ENCODE measurements at regions not wholly inside any gene's neighbourhood (a gene's known extent, or its start where the extent isn't known, plus 50 kb on each side); places are given as distances from the start of the nearest gene placed in this dataset.

GRCh38 chr4:130432289-130432688 is 1336.3 kb downstream of the C4orf33 start:
- DNase-seq (ENCODE audit: insufficient read length, low spot score) (no peak), FAIRE-seq (no peak)
- TF ChIP-seq PAX5 (IDR thresholded peaks at IDR 0.05; ENCODE audit: insufficient read depth, low read length, severe bottlenecking) (no peak), SPI1 (IDR thresholded peaks at IDR 0.05; ENCODE audit: low read depth, low read length) (no peak), POLR2AphosphoS5 (IDR thresholded peaks at IDR 0.05; ENCODE audit: low read depth, low read length) (no peak), POLR2A (IDR thresholded peaks at IDR 0.05; ENCODE audit: low read depth, low read length) (no peak), POU2F2 (IDR thresholded peaks at IDR 0.05; ENCODE audit: low read depth, low read length) (no peak), TAF1 (IDR thresholded peaks at IDR 0.05; ENCODE audit: low read depth, low read length) (no peak)

DNA sequence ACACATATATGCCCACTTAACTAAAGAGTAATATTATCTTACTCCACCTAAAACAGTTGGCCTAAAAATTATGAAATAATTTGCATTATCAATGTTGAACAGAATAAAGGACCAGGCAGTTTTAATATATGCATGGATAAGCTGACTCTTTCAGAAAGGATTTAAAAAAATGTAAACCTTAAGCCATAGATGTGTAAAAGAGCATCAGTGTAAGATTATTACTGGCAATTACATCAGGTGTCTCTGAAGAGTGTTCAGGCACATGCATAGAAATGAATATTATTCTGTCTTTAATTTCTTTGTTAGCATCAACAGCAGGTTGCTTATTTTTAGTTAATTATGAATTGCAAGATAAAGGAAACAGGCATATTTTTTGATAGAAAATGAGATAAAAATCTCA is 1353.8 kb downstream of the C4orf33 start:
- no peak for TF ChIP-seq PAX5 (IDR thresholded peaks at IDR 0.05; ENCODE audit: insufficient read depth, low read length, severe bottlenecking)
- no peak for TF ChIP-seq SPI1 (IDR thresholded peaks at IDR 0.05; ENCODE audit: low read depth, low read length)
- no peak for TF ChIP-seq POU2F2 (IDR thresholded peaks at IDR 0.05; ENCODE audit: low read depth, low read length)
- no peak for TF ChIP-seq POLR2AphosphoS5 (IDR thresholded peaks at IDR 0.05; ENCODE audit: low read depth, low read length)
- TF ChIP-seq TAF1 (IDR thresholded peaks at IDR 0.05; ENCODE audit: low read depth, low read length), result no peak
- no peak for TF ChIP-seq POLR2A (IDR thresholded peaks at IDR 0.05; ENCODE audit: low read depth, low read length)
- DNase-seq (ENCODE audit: insufficient read length, low spot score), result no peak
- FAIRE-seq, result no peak

DNA sequence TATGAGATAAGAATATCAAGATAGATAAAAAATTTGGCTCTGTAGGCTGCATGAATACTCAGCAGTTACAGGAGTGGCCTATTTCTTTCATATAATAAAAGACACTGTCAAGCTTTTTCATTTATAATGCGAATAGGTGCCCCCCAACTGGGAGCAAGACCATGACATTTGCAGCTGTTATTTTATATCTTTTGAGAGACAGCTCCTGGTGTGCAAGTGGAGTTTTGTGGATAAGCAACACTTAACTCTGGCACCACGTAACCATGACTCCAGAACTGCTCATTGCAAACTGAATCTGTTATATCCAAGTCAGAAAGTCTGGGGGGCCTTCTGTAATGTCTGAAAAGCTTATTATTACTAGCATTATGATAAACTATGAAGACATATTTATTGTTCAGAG is 1372.4 kb downstream of the C4orf33 start:
- FAIRE-seq, result no peak
- no peak for TF ChIP-seq PAX5 (IDR thresholded peaks at IDR 0.05; ENCODE audit: insufficient read depth, low read length, severe bottlenecking)
- TF ChIP-seq TAF1 (IDR thresholded peaks at IDR 0.05; ENCODE audit: low read depth, low read length), result no peak
- TF ChIP-seq POLR2A (IDR thresholded peaks at IDR 0.05; ENCODE audit: low read depth, low read length), result no peak
- TF ChIP-seq SPI1 (IDR thresholded peaks at IDR 0.05; ENCODE audit: low read depth, low read length), result no peak
- TF ChIP-seq POLR2AphosphoS5 (IDR thresholded peaks at IDR 0.05; ENCODE audit: low read depth, low read length), result no peak
- no peak for TF ChIP-seq POU2F2 (IDR thresholded peaks at IDR 0.05; ENCODE audit: low read depth, low read length)
- no peak for DNase-seq (ENCODE audit: insufficient read length, low spot score)

DNA sequence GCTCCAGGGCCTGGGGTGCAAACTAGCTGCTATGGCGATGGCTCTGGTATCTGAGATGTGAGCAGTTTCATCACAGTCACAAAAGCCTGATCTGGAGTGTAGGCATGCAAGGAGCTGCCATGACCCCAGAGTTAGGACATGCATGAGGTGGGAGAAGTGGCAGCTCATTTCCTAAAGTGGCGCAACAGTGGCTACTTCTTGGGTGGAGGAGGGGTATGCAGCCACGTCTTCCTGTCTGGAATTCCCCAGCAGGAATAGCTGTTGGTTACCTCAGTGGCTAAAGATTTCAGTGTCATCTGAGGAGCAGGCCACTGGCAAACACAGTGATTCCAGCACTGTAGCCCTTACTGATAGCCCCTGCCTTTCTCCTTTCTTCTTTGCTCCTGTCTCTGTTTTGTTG is 1382.5 kb downstream of the C4orf33 start:
- no peak for FAIRE-seq
- DNase-seq (ENCODE audit: insufficient read length, low spot score), result no peak

GRCh38 chr4:130479020-130479419 is 1383.1 kb downstream of the C4orf33 start:
- no peak for DNase-seq (ENCODE audit: insufficient read length, low spot score)
- TF ChIP-seq TAF1 (IDR thresholded peaks at IDR 0.05; ENCODE audit: low read depth, low read length) (no peak), SPI1 (IDR thresholded peaks at IDR 0.05; ENCODE audit: low read depth, low read length) (no peak), POU2F2 (IDR thresholded peaks at IDR 0.05; ENCODE audit: low read depth, low read length) (no peak), POLR2AphosphoS5 (IDR thresholded peaks at IDR 0.05; ENCODE audit: low read depth, low read length) (no peak), POLR2A (IDR thresholded peaks at IDR 0.05; ENCODE audit: low read depth, low read length) (no peak), PAX5 (IDR thresholded peaks at IDR 0.05; ENCODE audit: insufficient read depth, low read length, severe bottlenecking) (no peak)
- no peak for FAIRE-seq

More for the DNA sequence above, 1382.5 kb downstream of the C4orf33 start:
- TF ChIP-seq TAF1 (IDR thresholded peaks at IDR 0.05; ENCODE audit: low read depth, low read length) (no peak), PAX5 (IDR thresholded peaks at IDR 0.05; ENCODE audit: insufficient read depth, low read length, severe bottlenecking) (no peak), SPI1 (IDR thresholded peaks at IDR 0.05; ENCODE audit: low read depth, low read length) (no peak), POLR2A (IDR thresholded peaks at IDR 0.05; ENCODE audit: low read depth, low read length) (no peak), POLR2AphosphoS5 (IDR thresholded peaks at IDR 0.05; ENCODE audit: low read depth, low read length) (no peak), POU2F2 (IDR thresholded peaks at IDR 0.05; ENCODE audit: low read depth, low read length) (no peak)

GRCh38 chr4:130479674-130480073 is 1383.7 kb downstream of the C4orf33 start:
- TF ChIP-seq TAF1 (IDR thresholded peaks at IDR 0.05; ENCODE audit: low read depth, low read length) (no peak), PAX5 (IDR thresholded peaks at IDR 0.05; ENCODE audit: insufficient read depth, low read length, severe bottlenecking) (no peak), POLR2AphosphoS5 (IDR thresholded peaks at IDR 0.05; ENCODE audit: low read depth, low read length) (no peak), POU2F2 (IDR thresholded peaks at IDR 0.05; ENCODE audit: low read depth, low read length) (no peak), POLR2A (IDR thresholded peaks at IDR 0.05; ENCODE audit: low read depth, low read length) (no peak), SPI1 (IDR thresholded peaks at IDR 0.05; ENCODE audit: low read depth, low read length) (no peak)
- no peak for DNase-seq (ENCODE audit: insufficient read length, low spot score)
- no peak for FAIRE-seq

- FAIRE-seq (no peak), DNase-seq (ENCODE audit: insufficient read length, low spot score) (no peak)
- no peak for TF ChIP-seq POLR2A (IDR thresholded peaks at IDR 0.05; ENCODE audit: low read depth, low read length)
- no peak for TF ChIP-seq TAF1 (IDR thresholded peaks at IDR 0.05; ENCODE audit: low read depth, low read length)
- TF ChIP-seq POU2F2 (IDR thresholded peaks at IDR 0.05; ENCODE audit: low read depth, low read length), result no peak
- no peak for TF ChIP-seq SPI1 (IDR thresholded peaks at IDR 0.05; ENCODE audit: low read depth, low read length)
- TF ChIP-seq PAX5 (IDR thresholded peaks at IDR 0.05; ENCODE audit: insufficient read depth, low read length, severe bottlenecking), result no peak
- no peak for TF ChIP-seq POLR2AphosphoS5 (IDR thresholded peaks at IDR 0.05; ENCODE audit: low read depth, low read length)
Observed at GRCh38 chr4:130484826-130485225, 1388.9 kb downstream of the C4orf33 start.

- no peak for DNase-seq (ENCODE audit: insufficient read length, low spot score)
- TF ChIP-seq POLR2A (IDR thresholded peaks at IDR 0.05; ENCODE audit: low read depth, low read length) (no peak), POLR2AphosphoS5 (IDR thresholded peaks at IDR 0.05; ENCODE audit: low read depth, low read length) (no peak), POU2F2 (IDR thresholded peaks at IDR 0.05; ENCODE audit: low read depth, low read length) (no peak), PAX5 (IDR thresholded peaks at IDR 0.05; ENCODE audit: insufficient read depth, low read length, severe bottlenecking) (no peak), SPI1 (IDR thresholded peaks at IDR 0.05; ENCODE audit: low read depth, low read length) (no peak), TAF1 (IDR thresholded peaks at IDR 0.05; ENCODE audit: low read depth, low read length) (no peak)
- FAIRE-seq, result no peak
Observed at GRCh38 chr4:130485371-130485770, 1389.4 kb downstream of the C4orf33 start.

GRCh38 chr4:130486186-130486585 is 1390.2 kb downstream of the C4orf33 start:
- DNase-seq (ENCODE audit: insufficient read length, low spot score) (no peak), FAIRE-seq (no peak)
- TF ChIP-seq SPI1 (IDR thresholded peaks at IDR 0.05; ENCODE audit: low read depth, low read length) (no peak), TAF1 (IDR thresholded peaks at IDR 0.05; ENCODE audit: low read depth, low read length) (no peak), POLR2AphosphoS5 (IDR thresholded peaks at IDR 0.05; ENCODE audit: low read depth, low read length) (no peak), POLR2A (IDR thresholded peaks at IDR 0.05; ENCODE audit: low read depth, low read length) (no peak), POU2F2 (IDR thresholded peaks at IDR 0.05; ENCODE audit: low read depth, low read length) (no peak), PAX5 (IDR thresholded peaks at IDR 0.05; ENCODE audit: insufficient read depth, low read length, severe bottlenecking) (no peak)

DNA sequence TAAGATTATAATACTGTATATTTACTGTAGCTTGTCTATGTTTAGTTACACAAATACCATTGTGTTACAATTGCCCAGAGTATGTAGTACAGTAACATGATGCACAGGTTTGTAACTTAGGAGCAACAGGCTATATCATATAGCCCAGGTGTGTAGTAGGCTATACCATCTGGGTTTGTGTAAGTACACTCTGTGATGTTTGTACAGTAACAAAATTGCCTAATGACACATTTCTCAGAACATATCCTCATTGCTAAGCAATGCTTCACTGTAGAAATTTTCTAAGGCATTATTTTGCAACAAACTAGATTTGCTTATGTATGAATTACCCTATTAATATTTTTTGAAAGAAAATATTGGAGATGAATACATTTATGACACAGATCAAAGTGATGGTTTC is 1390.9 kb downstream of the C4orf33 start:
- no peak for TF ChIP-seq PAX5 (IDR thresholded peaks at IDR 0.05; ENCODE audit: insufficient read depth, low read length, severe bottlenecking)
- TF ChIP-seq POU2F2 (IDR thresholded peaks at IDR 0.05; ENCODE audit: low read depth, low read length), result no peak
- TF ChIP-seq POLR2AphosphoS5 (IDR thresholded peaks at IDR 0.05; ENCODE audit: low read depth, low read length), result no peak
- TF ChIP-seq POLR2A (IDR thresholded peaks at IDR 0.05; ENCODE audit: low read depth, low read length), result no peak
- TF ChIP-seq SPI1 (IDR thresholded peaks at IDR 0.05; ENCODE audit: low read depth, low read length), result no peak
- no peak for TF ChIP-seq TAF1 (IDR thresholded peaks at IDR 0.05; ENCODE audit: low read depth, low read length)
- FAIRE-seq, result no peak
- DNase-seq (ENCODE audit: insufficient read length, low spot score), result no peak

Data from GM12891 (cell line).